ENCODE measurements at regions not wholly inside any gene's neighbourhood (a gene's known extent, or its start where the extent isn't known, plus 50 kb on each side); places are given as distances from the start of the nearest gene placed in this dataset.

DNA sequence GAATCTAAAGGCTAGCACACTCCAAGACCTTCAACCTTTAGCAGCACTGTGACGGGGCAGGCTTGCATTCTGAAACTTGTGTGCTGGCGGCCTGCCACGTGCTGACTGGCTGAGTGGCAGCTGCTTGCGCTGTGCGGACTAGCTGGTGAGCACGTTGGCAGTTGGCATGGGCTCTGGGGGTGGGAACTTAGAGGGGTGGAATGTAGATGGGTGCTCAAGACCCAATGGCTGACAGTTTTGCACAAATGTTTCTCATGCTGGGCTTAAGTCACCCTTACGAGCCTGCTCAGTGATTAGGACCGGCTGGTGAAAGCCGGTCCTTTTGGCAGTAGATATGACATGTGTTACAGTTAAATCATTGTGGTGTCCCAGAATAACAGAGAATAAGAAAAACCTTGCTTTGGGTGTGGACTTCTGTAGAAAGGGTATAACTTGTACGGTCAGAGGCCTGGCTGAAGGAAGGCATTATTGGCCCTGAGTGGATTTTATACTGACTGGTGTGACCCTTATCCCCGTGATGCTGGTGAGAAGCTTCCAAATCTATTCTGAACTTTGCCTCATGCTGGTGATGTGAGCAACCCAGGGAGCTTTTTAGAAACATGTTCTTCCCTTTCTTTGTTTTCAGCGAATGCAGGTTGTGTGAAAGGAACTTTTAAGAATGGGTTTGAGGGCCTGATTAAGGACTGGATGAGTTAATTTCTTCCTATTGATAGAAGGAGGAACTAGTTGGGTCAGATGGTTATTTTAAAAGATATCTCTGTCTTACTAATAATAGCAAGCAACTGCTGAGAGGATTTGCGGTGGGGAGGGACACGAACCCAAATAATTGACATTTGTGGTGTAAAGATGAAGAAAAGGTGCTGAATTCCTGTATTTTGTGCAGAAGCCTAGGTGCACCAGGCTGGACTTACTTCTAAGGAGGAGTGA is 107.4 kb upstream of the SLC4A4 start:
- no peak for TF ChIP-seq CEBPB (IDR thresholded peaks at IDR 0.05)
- no peak for TF ChIP-seq CREB1 (IDR thresholded peaks at IDR 0.05; ENCODE audit: low read depth)
- TF ChIP-seq TAF1 (IDR thresholded peaks at IDR 0.05; ENCODE audit: low read depth): no peak
- TF ChIP-seq TCF12 (IDR thresholded peaks at IDR 0.05; ENCODE audit: low read depth): no peak
- TF ChIP-seq YY1 (IDR thresholded peaks at IDR 0.05; ENCODE audit: low read depth): no peak
- TF ChIP-seq, protein P1, sequence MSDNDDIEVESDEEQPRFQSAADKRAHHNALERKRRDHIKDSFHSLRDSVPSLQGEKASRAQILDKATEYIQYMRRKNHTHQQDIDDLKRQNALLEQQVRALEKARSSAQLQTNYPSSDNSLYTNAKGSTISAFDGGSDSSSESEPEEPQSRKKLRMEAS (IDR thresholded peaks at IDR 0.05): no peak
- TF ChIP-seq, protein P2, sequence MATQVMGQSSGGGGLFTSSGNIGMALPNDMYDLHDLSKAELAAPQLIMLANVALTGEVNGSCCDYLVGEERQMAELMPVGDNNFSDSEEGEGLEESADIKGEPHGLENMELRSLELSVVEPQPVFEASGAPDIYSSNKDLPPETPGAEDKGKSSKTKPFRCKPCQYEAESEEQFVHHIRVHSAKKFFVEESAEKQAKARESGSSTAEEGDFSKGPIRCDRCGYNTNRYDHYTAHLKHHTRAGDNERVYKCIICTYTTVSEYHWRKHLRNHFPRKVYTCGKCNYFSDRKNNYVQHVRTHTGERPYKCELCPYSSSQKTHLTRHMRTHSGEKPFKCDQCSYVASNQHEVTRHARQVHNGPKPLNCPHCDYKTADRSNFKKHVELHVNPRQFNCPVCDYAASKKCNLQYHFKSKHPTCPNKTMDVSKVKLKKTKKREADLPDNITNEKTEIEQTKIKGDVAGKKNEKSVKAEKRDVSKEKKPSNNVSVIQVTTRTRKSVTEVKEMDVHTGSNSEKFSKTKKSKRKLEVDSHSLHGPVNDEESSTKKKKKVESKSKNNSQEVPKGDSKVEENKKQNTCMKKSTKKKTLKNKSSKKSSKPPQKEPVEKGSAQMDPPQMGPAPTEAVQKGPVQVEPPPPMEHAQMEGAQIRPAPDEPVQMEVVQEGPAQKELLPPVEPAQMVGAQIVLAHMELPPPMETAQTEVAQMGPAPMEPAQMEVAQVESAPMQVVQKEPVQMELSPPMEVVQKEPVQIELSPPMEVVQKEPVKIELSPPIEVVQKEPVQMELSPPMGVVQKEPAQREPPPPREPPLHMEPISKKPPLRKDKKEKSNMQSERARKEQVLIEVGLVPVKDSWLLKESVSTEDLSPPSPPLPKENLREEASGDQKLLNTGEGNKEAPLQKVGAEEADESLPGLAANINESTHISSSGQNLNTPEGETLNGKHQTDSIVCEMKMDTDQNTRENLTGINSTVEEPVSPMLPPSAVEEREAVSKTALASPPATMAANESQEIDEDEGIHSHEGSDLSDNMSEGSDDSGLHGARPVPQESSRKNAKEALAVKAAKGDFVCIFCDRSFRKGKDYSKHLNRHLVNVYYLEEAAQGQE (IDR thresholded peaks at IDR 0.05; ENCODE audit: low read depth): no peak
- TF ChIP-seq EP300 (IDR thresholded peaks at IDR 0.05; ENCODE audit: borderline replicate concordance): no peak
- TF ChIP-seq EGR1 (IDR thresholded peaks at IDR 0.05): no peak
- no peak for TF ChIP-seq TEAD4 (IDR thresholded peaks at IDR 0.05)
- TF ChIP-seq, protein P3, sequence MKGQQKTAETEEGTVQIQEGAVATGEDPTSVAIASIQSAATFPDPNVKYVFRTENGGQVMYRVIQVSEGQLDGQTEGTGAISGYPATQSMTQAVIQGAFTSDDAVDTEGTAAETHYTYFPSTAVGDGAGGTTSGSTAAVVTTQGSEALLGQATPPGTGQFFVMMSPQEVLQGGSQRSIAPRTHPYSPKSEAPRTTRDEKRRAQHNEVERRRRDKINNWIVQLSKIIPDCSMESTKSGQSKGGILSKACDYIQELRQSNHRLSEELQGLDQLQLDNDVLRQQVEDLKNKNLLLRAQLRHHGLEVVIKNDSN (IDR thresholded peaks at IDR 0.05): no peak
- TF ChIP-seq RAD21 (IDR thresholded peaks at IDR 0.05; ENCODE audit: low read depth): no peak
